ENCODE measurements at regions not wholly inside any gene's neighbourhood (a gene's known extent, or its start where the extent isn't known, plus 50 kb on each side); places are given as distances from the start of the nearest gene placed in this dataset.

DNA sequence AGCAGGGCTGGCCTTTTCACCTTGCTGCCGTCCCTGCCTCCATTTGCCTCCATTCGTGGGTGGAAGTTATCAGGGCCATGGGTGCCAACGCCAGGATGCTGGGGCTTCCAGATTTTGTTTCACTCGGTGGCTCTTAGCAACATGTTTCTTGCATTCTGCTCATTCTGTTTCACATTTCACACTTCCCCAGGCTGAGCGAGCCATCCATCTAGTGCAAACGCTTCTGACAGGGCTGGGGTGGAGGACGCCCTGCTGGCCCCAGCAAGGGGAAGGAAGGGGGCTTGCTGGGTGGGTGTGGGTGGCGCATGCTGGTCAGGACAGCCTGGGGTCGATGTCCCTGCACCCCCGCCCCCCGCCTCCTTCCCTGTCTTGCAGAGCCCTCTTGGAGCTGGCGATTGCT is 165.2 kb downstream of the URI1 start:
- no peak overlapping the region for H3K4me3 Mint-ChIP-seq (ENCODE audit: unreplicated experiment)
- H3K27me3 Mint-ChIP-seq (ENCODE audit: unreplicated experiment): peaks cover 2% of the 10 kb centered on the region
- no peaks in the 10 kb centered on the region for H3K9me3 Mint-ChIP-seq (ENCODE audit: unreplicated experiment)
- no peaks in the 10 kb centered on the region for H3K4me1 Mint-ChIP-seq (ENCODE audit: unreplicated experiment)
- H3K36me3 Mint-ChIP-seq (ENCODE audit: low read depth, unreplicated experiment): no peaks in the 10 kb centered on the region
- no peak for DNase-seq (ENCODE audit: low spot score)
- no peak overlapping the region for H3K27ac Mint-ChIP-seq (ENCODE audit: unreplicated experiment)
- TF ChIP-seq, protein P1, sequence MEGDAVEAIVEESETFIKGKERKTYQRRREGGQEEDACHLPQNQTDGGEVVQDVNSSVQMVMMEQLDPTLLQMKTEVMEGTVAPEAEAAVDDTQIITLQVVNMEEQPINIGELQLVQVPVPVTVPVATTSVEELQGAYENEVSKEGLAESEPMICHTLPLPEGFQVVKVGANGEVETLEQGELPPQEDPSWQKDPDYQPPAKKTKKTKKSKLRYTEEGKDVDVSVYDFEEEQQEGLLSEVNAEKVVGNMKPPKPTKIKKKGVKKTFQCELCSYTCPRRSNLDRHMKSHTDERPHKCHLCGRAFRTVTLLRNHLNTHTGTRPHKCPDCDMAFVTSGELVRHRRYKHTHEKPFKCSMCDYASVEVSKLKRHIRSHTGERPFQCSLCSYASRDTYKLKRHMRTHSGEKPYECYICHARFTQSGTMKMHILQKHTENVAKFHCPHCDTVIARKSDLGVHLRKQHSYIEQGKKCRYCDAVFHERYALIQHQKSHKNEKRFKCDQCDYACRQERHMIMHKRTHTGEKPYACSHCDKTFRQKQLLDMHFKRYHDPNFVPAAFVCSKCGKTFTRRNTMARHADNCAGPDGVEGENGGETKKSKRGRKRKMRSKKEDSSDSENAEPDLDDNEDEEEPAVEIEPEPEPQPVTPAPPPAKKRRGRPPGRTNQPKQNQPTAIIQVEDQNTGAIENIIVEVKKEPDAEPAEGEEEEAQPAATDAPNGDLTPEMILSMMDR (IDR thresholded peaks at IDR 0.05; ENCODE audit: unreplicated experiment): no peak

DNA sequence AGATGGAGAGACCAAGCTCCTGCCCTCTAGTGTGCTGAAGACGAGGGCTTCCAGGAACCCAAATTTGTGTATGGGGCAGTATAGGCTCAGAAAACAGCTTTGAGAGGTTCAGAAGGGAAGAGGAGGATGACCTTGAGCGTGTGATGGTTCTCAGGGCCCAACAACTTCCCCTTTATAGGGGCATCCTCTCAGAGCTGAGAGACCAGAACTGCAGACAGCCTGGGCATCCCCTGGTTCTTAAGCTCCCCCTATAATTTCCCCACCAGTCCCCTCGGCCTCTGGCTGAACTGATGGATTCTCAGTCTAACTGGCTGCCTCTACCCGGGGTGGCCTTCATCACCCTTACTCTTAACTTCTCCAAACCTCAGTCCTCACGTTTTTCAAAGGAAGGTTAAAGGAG is 167.5 kb downstream of the URI1 start:
- Mint-ChIP-seq H3K4me3 (ENCODE audit: unreplicated experiment) (no peak overlapping the region), H3K36me3 (ENCODE audit: low read depth, unreplicated experiment) (no peaks in the 10 kb centered on the region), H3K27ac (ENCODE audit: unreplicated experiment) (no peak overlapping the region), H3K27me3 (ENCODE audit: unreplicated experiment) (peaks cover 4% of the 10 kb centered on the region), H3K9me3 (ENCODE audit: unreplicated experiment) (no peaks in the 10 kb centered on the region), H3K4me1 (ENCODE audit: unreplicated experiment) (no peaks in the 10 kb centered on the region)
- TF ChIP-seq, protein P1 (IDR thresholded peaks at IDR 0.05; ENCODE audit: unreplicated experiment): no peak
- DNase-seq (ENCODE audit: low spot score): no peak

DNA sequence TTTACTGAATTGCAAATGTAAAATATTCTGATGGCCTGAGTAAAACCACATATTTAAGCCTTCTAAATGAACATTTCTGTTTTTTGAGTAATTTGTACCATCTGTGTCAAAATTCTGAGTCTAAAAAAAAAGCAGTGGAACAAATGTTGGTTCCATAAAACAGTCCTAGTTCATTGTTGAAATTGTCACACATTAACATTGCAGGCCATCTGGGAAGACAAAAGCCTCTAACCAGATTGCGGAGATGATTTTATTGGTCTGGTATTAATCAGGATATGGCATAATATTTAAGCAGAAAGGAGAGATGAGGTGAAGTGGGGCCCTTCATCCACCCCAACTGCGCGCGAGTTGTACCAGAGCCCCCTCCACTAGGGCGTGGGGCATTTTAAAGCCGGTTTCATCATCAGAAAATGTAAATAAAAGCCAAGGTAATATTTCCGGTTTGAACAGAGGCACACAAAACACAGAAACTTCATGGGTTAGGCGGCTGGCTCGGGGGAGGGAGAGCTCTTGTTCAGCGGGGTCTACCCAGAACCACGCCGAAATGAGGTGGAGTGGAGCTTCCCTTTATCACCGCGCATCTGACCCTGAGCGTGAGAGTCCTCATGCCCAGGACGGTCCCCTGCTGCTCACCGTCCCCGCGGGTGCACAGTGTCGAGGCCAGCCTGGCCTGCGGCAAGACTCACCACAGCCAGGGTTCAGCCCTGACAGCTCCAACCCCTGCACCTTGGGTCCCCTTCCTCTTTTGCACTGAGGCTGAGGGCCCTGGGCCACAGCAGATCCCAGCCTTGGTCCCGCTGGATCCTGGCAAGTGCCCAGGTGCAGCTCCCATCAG is 169.2 kb downstream of the URI1 start:
- Mint-ChIP-seq H3K27ac (ENCODE audit: unreplicated experiment) (no peak overlapping the region), H3K4me3 (ENCODE audit: unreplicated experiment) (no peak overlapping the region), H3K4me1 (ENCODE audit: unreplicated experiment) (no peaks in the 10 kb centered on the region), H3K36me3 (ENCODE audit: low read depth, unreplicated experiment) (no peaks in the 10 kb centered on the region), H3K27me3 (ENCODE audit: unreplicated experiment) (peaks cover 2% of the 10 kb centered on the region), H3K9me3 (ENCODE audit: unreplicated experiment) (no peaks in the 10 kb centered on the region)
- TF ChIP-seq, protein P1 (IDR thresholded peaks at IDR 0.05; ENCODE audit: unreplicated experiment): no peak
- no peak for DNase-seq (ENCODE audit: low spot score)

DNA sequence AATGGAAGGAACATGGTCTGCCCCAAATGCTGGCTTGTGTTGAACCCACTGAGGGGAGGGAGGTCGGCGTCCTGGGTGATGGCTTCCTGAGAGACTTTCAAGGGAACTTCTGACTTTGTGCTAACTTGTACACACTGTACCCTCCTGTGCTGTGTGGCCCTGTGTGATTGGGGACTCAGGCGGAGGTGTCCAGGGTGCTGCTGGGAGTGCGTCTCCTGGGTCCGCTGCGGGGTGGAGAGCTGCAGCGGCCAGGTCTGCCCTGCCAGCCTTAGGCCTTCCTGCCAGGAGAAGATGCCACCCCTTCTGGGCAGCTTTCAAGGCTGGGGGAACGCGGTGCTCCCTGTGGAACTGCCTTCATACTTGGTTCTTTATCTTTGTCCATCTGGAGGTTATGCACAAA is 170.1 kb downstream of the URI1 start:
- H3K4me1 Mint-ChIP-seq (ENCODE audit: unreplicated experiment): no peaks in the 10 kb centered on the region

DNA sequence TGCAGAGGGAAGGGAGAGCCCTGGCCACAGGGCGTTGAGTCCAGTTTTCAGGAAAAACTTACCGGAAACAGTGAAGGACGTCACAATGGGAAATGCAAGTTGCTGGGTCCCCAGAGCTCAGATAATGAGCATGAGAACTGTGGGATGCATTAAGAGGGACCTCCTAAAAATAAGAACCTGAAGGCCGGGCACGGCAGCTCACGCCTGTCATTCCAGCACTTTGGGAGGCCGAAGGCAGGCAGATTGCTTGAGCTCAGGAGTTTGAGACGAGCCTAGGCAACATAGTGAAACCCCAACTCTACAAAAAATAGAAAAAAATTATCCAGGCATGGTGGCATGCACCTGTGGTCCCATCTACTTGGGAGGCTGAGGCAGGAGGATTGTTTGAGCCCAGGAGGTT is 170.6 kb downstream of the URI1 start:
- peaks cover 2% of the 10 kb centered on the region for H3K27me3 Mint-ChIP-seq (ENCODE audit: unreplicated experiment)
- TF ChIP-seq, protein P1 (IDR thresholded peaks at IDR 0.05; ENCODE audit: unreplicated experiment): no peak
- H3K9me3 Mint-ChIP-seq (ENCODE audit: unreplicated experiment): no peaks in the 10 kb centered on the region
- H3K36me3 Mint-ChIP-seq (ENCODE audit: low read depth, unreplicated experiment): no peaks in the 10 kb centered on the region
- H3K27ac Mint-ChIP-seq (ENCODE audit: unreplicated experiment): no peak overlapping the region
- no peak overlapping the region for H3K4me3 Mint-ChIP-seq (ENCODE audit: unreplicated experiment)
- H3K4me1 Mint-ChIP-seq (ENCODE audit: unreplicated experiment): no peaks in the 10 kb centered on the region
- no peak for DNase-seq (ENCODE audit: low spot score)

More for the DNA sequence above, 170.1 kb downstream of the URI1 start:
- Mint-ChIP-seq H3K36me3 (ENCODE audit: low read depth, unreplicated experiment) (no peaks in the 10 kb centered on the region), H3K27ac (ENCODE audit: unreplicated experiment) (no peak overlapping the region), H3K4me3 (ENCODE audit: unreplicated experiment) (no peak overlapping the region), H3K9me3 (ENCODE audit: unreplicated experiment) (no peaks in the 10 kb centered on the region), H3K27me3 (ENCODE audit: unreplicated experiment) (peaks cover 2% of the 10 kb centered on the region)
- TF ChIP-seq, protein P1 (IDR thresholded peaks at IDR 0.05; ENCODE audit: unreplicated experiment): no peak
- DNase-seq (ENCODE audit: low spot score): no peak
